HG03097 (cell line): ENCODE measurements at regions not wholly inside any gene's neighbourhood (a gene's known extent, or its start where the extent isn't known, plus 50 kb on each side); places are given as distances from the start of the nearest gene placed in this dataset.
A peak's percentile ranks its signal among the peaks of the same experiment; 100 is the strongest.
"Not testable (repeated sequence)": the region's sequence is repeated elsewhere in the genome, so short reads cannot be mapped to it uniquely, and the experiment has no call there.

Experiments used
- ATAC-seq: cut with Tn5 transposase; IDR thresholded peaks from one replicate; pipeline ENCODE4 v1.9.1; 2021; ENCODE audit not compliant: unreplicated experiment, low FRiP score

DNA sequence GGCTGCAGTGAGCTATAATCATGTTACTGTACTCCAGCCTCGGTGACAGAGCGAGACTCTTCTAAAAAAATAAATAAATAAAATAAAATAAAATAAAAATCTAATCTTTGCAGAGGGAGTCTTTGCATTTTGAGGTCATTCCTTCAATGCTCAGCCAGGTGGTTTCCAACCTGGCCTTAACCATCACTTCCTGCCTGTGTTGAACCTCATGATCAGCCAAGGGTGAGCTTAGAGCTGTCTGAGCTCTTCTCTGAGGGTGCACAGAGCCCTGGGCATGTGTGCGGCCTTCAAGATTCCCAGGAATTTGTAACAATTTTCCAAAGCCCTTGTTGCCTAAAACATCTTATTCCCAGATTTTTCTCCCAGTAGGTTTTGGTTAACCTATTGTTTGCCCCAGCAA lies 94.3 kb downstream of the KCNJ12 start:
- not testable (repeated sequence) for ATAC-seq

GRCh38 chr17:21470861-21471260 lies 94.7 kb downstream of the KCNJ12 start:
- no peak for ATAC-seq

DNA sequence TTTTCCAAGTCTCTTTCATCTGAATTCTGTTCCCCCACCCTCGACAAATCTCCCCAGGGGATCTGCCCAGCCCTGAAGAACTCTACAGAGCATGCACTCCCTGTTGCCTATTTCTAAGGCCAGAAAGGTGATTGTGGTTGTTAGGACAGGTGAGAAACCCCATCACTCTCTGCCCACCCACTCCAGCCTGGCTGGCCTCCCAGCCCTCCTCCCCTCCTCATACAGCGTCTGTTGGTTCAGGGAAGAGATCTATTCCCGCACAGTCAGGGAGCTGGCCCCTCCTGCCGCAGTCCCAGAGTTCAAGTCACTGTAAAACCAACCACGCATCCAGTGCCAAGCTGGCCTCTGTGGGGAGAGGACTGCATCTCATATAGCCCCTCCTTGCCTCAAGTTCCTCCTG lies 98.7 kb downstream of the KCNJ12 start:
- no peak for ATAC-seq

GRCh38 chr17:21475571-21475970 lies 99.4 kb downstream of the KCNJ12 start:
- no peak for ATAC-seq

- ATAC-seq: no peak
These were observed 100.7 kb downstream of the KCNJ12 start for GRCh38 chr17:21476867-21477266.

DNA sequence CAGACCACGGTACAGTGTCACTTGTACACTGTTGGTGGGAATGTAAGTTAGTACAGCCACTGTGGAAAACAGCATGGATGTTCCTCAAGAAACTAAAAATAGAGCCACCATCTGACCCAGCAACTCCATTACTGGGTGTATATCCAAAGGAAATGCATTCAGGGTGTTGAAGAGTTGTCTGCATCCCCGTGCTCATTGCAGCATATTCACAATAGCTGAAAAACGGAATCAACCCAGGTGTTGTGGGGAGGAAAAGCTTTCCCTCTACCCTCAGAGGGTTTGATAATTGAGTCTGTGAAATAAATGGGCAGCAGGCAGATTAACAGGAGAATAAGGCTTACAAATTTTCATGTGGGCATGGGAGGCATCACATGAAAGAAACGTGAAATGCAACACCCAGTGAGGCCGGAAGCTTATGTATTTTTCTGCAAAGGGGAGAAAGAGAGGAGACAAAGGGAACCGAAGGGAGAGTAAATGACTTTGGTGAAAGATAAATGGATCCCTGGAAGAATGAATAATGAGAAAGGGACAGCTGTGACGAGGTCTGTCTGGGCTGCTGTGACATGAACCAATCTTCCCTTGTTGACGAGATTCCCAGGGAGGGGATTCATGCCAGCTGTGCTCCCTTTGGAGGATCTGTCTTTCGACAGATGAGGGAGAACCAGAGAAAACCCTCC lies 106.2 kb downstream of the KCNJ12 start:
- ATAC-seq: no peak

DNA sequence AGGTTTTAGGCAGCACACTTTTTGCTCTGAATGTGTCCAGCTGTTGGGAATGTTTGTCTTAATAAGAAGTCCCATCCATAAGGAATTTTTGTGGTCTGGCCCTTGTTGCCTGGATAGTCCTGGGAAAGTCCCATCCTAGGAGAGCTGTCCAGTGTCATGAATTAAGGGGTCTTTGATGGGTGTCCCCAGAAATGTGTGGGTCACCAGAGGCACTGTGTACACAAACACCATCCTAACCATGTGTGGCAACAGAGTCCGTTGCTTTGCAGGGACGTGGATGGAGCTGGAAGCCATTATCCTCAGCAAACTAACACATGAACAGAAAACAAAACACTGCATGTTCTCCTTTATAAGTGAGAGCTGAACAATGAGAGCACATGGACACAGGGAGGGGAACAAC lies 111.9 kb downstream of the KCNJ12 start:
- ATAC-seq: not testable (repeated sequence)

DNA sequence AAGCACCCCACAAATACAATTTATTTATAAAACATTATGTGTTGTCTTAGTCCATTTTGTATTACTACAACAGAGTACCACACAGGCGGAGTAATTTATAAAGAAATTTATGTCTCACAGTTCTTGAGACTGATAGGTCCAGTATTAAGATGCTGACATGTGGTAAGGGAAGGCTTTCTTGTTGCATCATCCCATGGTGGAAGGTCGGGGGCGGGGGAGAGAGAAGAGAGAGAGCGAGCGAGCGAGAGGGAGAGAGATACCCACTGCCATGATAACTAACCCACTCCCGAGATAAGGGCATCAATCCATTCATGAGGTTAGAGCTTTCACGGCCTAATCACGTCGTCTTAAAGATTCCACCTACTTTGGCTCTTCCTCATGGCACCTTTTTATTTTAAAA lies 117.8 kb downstream of the KCNJ12 start:
- ATAC-seq: no peak

DNA sequence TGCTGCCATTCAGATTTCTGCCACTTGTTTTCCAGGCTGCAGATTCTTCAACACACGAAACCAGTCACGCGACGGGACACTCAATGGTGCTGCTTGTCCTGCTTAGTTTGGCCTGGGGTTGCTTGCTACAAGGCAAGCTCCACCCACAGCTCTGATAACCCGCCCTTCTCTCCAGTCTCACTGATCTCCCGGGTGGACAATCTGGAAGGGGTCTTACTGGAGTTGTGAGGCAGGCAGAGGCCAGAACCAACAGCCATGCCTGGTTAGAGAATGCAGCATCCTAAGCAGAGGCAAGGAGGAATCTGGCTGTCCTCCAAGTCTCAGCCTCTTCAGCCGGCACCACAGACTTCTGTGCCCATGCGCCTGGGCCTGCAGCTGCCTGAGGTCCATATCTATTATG lies 119.1 kb downstream of the KCNJ12 start:
- ATAC-seq: no peak

- no peak for ATAC-seq
These were observed 123.9 kb downstream of the KCNJ12 start for GRCh38 chr17:21500064-21500463.

DNA sequence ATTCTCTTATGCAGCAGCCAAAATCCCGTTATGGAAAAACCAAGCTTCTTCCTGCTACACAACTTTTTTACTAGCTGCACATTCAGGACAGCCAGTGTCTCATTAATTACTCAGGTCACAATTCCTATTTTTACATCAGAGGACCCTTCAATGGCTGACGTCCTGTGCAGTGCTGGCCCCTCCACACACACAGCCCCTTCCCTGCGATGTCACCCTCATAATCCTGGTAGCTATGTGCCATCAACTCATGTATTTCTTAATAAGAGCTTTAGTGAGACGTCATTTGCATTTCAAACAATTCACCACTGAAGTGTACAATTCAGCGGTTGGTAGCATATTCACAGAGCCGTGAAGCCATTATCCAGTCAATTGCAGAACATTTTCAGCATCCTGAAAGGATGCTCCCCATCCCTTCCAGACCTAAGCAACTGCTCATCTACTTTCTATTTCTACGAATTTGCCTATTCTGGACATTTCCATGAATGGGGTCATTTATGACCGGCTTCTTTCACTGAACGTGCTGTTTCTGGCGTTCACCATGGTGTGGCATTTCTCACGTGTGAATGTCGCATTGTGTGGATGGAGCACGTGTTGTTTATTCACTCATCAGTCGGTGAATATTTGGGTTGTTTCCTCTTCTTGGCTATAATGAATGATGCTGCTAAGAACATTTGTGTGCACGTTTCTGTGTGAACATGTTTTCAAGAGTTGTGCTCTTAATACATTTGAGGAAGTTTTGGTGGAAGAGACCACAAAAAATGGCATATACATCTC lies 126.0 kb downstream of the KCNJ12 start:
- not testable (repeated sequence) for ATAC-seq

- no peak for ATAC-seq
These were observed 130.0 kb downstream of the KCNJ12 start for GRCh38 chr17:21505819-21506815.

GRCh38 chr17:21507806-21508205 lies 131.6 kb downstream of the KCNJ12 start:
- ATAC-seq: not testable (repeated sequence)

DNA sequence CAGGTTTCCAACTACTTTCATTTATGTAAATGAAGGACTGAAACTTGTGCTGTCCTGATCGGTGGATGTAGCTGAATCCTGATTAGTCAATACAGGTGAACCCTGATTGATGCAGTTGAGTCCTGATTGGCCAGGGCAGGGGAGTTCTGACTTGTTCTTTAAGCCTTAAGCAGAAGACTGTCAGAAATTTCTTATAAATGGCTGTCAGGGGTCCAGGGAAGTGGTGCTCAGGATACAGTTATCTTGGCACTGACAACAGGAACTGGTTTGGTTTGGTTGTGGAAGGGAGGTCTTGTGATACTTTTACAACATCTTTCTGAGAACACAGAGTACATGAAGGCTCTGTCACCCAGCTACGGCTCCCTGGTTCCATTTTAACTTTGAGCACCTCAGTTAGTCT lies 132.1 kb downstream of the KCNJ12 start:
- ATAC-seq: no peak

- not testable (repeated sequence) for ATAC-seq
These were observed 133.2 kb downstream of the KCNJ12 start for GRCh38 chr17:21509356-21509755.

- no peak for ATAC-seq
These were observed 134.7 kb downstream of the KCNJ12 start for GRCh38 chr17:21510686-21511362.

DNA sequence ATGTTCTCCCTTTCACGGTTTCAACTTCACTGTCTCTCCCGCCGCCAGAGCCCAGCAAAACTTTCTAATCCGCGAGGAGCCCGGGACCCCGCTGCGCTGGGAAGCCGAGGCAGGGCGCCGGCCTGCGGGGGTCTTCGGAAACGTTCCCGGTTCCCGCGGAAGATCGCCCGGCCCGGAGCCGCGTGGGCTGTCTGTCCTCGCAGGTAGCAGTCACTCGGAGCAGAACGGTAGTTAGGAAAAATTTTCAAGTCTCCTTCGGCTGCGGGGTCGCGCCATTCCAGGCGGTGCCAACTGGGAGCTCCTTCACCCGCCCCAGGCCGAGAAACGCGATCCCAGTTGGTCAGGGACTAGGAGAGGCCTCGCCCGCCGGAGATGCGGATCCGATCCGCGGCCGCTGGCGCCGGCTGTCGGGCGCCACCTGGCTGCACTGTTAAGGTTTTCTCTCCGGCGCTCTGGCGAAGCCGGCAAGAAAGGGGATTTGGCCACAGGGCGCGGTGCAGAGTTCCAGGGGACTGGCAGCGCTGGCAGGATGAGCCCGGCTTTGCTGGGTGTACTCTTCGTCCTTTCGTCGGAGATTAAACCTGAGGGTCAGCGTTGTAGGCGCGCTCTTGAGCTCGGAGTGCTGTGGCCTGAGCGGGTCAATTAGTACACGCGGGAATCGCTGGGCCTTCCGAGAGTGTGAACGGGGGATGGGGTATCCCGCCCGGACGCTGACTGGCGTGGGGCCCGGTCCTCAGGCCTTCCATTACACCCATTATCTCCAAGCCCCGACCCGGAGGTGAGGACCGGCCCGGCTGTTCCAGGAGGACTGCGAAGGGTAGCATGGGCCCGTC lies 135.4 kb downstream of the KCNJ12 start:
- ATAC-seq: no peak

GRCh38 chr17:21512307-21513011 lies 136.3 kb downstream of the KCNJ12 start:
- ATAC-seq: no peak

DNA sequence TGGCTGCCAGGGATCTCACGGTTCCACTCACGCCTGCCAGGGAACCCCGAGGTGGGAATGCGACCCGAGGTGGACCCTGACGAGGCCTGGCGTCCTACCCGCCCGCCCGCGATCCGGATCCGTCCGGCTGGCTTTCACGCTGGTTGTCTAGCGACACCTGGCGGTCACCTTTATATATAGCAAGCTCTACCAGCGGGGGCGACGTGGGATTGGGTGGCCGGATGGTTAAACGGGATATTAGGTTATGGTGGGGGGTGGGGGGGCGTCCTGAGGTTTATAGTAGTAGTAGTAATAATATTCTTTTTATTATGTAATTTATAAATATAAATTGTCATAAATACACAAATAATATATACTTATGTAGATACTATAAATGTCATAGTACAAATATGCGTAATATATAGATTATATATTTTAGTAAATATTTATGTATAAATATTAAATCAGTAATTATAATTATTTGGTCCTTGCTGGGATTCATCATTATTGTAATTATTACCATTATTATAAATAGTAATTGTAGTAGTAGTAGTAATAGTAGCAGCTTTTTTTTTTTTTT lies 136.9 kb downstream of the KCNJ12 start:
- ATAC-seq: peak; percentile 74
